Fibroblast of skin of abdomen (primary cell): ENCODE measurements at regions not wholly inside any gene's neighbourhood (a gene's known extent, or its start where the extent isn't known, plus 50 kb on each side); places are given as distances from the start of the nearest gene placed in this dataset.
"Not testable (repeated sequence)": the region's sequence is repeated elsewhere in the genome, so short reads cannot be mapped to it uniquely, and the experiment has no call there.

ENCODE experiments used
- DNase-seq: peaks from one replicate; pipeline ENCODE4 v3.0.0-alpha.2; 2013

- DNase-seq = no peak
Measured at GRCh38 chr7:69489533-69489932, 108.7 kb upstream of the AUTS2 start.

GRCh38 chr7:69498671-69499070, 99.6 kb upstream of the AUTS2 start:
- no peak for DNase-seq

GRCh38 chr7:69502358-69502757, 95.9 kb upstream of the AUTS2 start:
- no peak for DNase-seq

DNA sequence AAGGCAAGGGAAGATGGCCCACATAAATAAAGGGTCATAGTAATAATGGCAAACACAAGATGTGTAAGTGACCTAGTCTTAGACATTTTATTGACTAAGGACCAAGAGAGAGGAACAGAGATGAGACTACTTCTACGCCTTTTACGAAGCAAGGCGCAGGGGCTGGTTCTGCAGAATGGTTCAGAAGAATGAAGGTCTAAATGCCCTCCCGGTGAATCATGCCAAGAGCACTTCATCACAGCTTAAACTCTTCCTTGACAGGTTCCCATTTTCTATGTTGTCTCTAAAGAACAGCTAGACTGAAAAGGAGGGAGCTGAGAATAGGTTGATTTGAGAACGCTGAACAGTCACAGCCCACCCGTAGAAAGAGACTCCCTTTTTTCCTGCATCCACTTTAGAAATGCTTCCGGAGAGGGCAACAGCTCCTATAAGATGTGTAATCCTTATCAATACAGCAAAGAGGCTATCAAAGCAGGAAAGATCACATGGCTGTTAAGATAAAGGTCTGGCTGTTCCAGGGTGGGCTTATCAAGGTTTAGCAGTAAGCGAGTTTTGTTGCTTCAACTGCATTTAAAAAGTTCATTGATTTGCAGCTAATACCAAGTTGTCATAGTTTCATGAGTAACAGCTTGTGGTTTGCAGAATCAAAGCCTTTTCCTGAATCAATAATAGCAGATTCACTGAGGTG, 93.4 kb upstream of the AUTS2 start:
- DNase-seq = no peak

- DNase-seq = no peak
Measured at GRCh38 chr7:69508736-69509135, 89.5 kb upstream of the AUTS2 start.

GRCh38 chr7:69510114-69510513, 88.2 kb upstream of the AUTS2 start:
- DNase-seq = no peak

GRCh38 chr7:69515495-69516212, 82.6 kb upstream of the AUTS2 start:
- no peak for DNase-seq

DNA sequence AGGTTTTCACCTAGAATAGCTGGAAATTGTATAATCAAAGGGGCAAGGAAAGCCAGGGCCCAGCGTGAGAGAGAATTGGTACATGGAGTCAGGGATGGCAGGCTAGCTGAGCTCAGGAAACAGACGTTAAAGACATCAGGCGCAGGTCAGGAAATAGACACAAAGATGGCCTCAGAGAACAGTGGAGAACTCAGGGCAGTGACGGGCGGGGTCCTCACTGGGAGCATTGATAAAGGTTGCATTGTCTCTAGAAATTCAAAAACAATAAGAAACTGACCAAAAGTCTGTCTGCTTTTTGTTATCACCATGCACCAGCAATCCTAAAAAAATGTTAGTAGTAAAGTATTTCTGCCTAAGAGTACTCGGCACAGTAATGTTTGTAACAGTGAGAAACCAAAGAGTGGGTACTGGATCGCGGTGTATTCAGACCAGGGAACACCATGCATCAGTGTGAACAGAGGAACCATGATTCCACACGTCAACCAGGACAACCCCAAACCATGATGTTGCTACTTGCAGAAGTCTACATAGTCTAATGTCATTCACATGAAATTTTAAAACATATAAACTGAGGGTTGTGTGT, 81.9 kb upstream of the AUTS2 start:
- DNase-seq = no peak

DNA sequence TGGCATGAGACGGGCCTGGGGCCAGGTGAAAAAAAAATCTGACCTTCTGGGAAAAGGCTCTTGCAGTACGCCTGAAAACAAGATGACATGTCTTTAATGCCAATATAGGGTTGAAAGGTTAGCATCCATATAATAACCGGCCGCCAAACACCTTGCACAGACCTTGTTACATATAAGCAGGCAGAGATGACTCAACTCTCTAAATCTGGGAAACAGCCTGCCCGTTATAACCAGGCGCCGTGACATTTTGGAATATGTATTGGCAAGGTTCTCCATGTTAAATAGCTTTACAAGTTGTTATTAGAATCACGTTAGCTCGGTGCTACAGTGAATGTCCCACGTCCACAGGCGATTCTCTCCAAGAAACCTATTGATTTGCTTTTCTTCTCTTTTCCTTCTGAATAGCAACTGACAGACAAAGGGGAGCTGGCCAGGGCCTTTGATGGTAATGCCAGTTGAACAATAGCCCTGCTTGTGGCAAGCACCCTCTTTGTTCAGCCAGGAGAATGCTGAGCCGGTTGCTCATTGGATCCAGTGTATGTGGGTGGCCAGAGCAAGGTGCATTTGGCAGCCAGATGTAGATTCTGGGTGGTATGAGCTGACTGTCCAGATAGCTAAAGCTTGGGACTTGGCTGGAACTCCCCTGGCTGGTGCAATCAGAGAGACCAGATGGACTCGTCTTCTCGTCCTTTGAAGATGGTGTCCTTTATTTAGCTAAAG, 80.1 kb upstream of the AUTS2 start:
- peak; percentile 48 for DNase-seq

GRCh38 chr7:69518705-69519077, 79.6 kb upstream of the AUTS2 start:
- no peak for DNase-seq

DNA sequence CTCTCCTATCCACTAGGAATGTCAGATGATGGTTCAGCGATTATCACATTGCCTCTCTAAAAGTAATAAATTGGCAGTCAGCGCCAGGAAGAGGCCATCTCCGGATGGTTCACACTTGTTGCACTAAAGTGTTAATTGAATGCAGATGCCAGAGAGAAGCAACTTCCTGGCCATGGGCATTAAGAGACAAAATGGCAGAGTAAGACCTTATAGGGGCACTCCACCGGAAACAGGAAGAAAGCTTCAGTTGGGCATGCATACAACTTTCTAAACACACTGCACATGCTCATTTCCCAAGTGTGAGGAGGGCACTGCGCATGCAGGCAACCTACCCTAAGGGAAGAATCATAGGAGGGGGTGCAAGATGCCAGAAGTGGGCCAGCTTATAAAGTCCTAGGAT, 71.7 kb upstream of the AUTS2 start:
- peak; percentile 40 for DNase-seq

- no peak for DNase-seq
Measured at GRCh38 chr7:69527706-69528105, 70.6 kb upstream of the AUTS2 start.

DNA sequence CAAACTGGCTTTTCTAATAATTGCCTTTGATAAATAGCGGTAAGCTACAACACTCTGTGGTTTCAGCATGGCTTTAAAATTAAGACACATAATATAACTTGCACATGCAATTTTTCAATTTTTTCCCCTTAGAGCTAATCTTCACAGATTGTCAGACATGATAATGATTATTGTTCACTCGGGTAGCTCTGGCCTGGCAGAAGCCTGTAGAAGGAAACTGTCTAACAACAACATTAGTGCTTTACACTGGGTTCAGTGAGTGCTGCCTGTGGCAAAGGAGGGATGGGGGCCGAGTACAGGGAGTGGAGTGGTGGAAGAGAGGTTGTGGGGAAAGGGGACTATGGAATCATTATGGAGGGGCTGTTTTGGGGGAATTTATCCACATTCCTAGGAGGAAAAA, 67.2 kb upstream of the AUTS2 start:
- DNase-seq = no peak

GRCh38 chr7:69534461-69535041, 63.7 kb upstream of the AUTS2 start:
- no peak for DNase-seq

DNA sequence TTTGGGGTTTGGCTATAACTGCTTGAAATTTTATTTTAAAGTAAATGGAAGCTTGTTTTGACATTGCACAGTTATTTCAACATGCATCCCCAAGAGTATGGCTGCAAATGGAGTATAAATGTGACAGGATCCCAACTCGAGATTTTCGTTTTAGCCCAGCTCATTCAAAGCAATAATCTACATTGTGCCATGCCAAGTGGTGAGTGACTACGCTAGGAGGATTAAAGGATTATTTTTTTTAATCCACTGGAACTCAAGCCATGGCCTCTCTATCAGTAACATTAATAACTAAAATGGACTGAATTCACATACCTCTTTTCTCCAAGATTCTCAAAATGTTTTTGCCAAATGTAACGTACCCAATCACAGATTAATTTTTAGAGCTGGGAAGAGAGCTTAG, 60.6 kb upstream of the AUTS2 start:
- DNase-seq = no peak

GRCh38 chr7:69539531-69539930, 58.7 kb upstream of the AUTS2 start:
- no peak for DNase-seq

DNA sequence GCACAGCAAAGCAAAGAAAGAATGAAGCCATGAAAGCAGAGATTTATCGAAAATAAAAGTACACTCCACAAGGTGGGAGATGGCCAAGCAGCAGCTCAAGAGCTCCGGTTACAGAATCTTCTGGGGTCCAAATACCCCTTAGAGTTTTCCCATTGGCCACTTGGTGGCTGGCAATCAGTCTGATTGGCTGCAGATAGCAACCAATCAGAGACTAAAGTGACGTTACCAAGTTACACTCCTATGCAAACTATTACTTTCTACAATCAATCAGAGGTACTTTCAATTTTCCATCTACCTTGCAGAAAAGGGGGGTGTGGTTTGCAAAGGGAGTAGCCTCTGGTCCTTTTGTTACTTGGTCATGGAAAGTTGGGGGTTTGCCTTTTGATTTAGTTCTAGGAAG, 58.0 kb upstream of the AUTS2 start:
- DNase-seq = no peak

- DNase-seq = not testable (repeated sequence)
Measured at GRCh38 chr7:69541779-69542432, 56.4 kb upstream of the AUTS2 start.

GRCh38 chr7:69545175-69545574, 53.1 kb upstream of the AUTS2 start:
- no peak for DNase-seq
